SK-N-SH (cell line): ENCODE measurements at regions not wholly inside any gene's neighbourhood (a gene's known extent, or its start where the extent isn't known, plus 50 kb on each side); places are given as distances from the start of the nearest gene placed in this dataset.

Experiments used
- CTCF ChIP-seq: fragments of 200-600 bp; sonication (generic); IDR thresholded peaks from 2 replicates; pipeline ENCODE4 v1.6.1; 2017; ENCODE audit warnings: antibody characterized with exemption, mild to moderate bottlenecking, moderate library complexity
- GABPA ChIP-seq: IDR thresholded peaks from 2 replicates; pipeline ENCODE4 v1.4.0; 2012; ENCODE audit warnings: low read depth, mild to moderate bottlenecking
- MAX ChIP-seq: IDR thresholded peaks from 2 replicates; pipeline ENCODE4 v1.4.0; 2012; ENCODE audit warnings: low read depth
- TAF1 ChIP-seq: IDR thresholded peaks from 2 replicates; pipeline ENCODE4 v1.6.1; 2012; ENCODE audit warnings: low read depth, mild to moderate bottlenecking, low read length, moderate library complexity, borderline replicate concordance
- TEAD4 ChIP-seq: IDR thresholded peaks from 2 replicates; pipeline ENCODE4 v1.4.0; 2012; ENCODE audit warnings: mild to moderate bottlenecking, borderline replicate concordance; ENCODE audit not compliant: insufficient read depth
- USF2 ChIP-seq: fragments of 150-350 bp; IDR thresholded peaks from 2 replicates; pipeline ENCODE4 v1.6.1; 2017; ENCODE audit warnings: antibody characterized with exemption, low read length, low read depth, borderline replicate concordance

GRCh38 chr6:102126488-102126887, 733.0 kb downstream of the GRIK2 start:
- no peak for TF ChIP-seq USF2
- no peak for TF ChIP-seq GABPA
- TF ChIP-seq TAF1 = no peak
- TF ChIP-seq CTCF = no peak
- no peak for TF ChIP-seq TEAD4
- no peak for TF ChIP-seq MAX
